CD4-positive, alpha-beta T cell treated with Interleukin-15 for 1 hour (primary cell): ENCODE measurements at regions not wholly inside any gene's neighbourhood (a gene's known extent, or its start where the extent isn't known, plus 50 kb on each side); places are given as distances from the start of the nearest gene placed in this dataset.

Source experiments
- DNase-seq: peaks from one replicate; pipeline ENCODE4 v3.0.0-alpha.2; 2020

DNA sequence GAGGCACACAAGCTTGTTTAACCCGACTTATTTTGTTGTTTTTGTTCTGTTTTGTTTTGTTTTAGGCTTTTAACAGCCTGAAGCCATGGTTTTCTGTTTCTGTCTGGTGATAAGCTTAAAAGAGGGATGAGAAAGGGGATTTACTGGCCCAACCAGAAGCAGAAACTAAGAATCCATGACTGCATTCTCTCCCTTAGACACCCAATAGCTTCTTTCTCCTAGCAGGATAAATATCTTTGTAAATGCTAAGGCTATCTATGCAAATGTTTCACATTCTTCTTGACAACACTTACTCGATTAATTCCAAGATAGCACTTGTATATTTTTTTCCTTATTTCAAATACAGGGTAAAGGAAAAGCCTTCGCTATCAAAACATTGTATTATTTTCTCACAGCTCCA lies 53.7 kb upstream of the SMAD1 start:
- DNase-seq: no peak

DNA sequence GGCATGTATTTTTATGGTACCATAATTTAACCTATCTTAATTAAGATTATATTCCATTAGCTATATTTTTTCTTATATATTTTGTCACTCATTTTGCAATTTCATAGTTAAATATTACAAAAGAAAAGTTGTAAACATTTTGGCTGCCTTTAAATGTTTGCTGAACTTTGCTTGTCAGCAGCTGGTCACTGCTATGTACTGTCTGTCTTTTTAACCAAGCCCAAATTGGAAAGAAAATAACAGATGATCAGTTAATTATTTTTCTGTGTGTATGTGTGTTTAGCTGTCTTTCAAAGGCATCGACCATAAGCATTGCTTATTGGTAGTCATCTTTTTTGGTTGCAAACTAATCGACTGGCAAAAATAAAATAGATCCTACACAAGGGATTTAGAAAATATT lies 54.4 kb upstream of the SMAD1 start:
- DNase-seq: no peak

DNA sequence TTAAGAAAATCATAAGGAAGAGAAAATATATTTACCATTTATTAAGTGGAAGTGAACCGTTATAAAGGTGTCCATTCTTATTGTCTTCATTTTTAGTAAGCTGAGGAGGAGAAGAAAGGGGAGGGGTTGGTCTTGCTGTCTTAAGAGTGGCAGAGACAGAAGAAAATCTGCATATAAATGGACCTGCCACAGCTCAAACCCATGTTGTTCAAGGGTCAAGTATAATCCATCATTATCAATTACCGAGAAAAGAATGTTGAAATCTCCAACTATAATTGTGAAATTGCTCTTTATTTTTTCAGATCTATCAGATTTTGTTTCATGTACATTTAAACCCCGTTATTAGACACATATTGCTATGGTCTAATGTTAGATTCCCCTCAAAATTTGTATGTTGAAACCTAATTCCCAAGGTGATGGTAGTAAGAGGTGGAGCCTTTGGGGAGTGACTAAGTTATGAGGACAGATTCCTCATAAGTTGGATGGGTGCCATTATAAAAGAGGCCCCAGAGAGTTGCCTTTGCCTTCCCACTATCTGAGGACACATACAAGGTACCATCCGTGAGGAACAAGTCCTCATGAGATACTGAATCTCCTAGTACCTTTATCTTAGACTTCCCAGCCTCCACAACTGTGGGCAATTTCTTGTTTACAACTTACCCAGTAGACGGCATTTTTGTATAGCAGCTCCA lies 58.5 kb upstream of the SMAD1 start:
- DNase-seq: no peak

DNA sequence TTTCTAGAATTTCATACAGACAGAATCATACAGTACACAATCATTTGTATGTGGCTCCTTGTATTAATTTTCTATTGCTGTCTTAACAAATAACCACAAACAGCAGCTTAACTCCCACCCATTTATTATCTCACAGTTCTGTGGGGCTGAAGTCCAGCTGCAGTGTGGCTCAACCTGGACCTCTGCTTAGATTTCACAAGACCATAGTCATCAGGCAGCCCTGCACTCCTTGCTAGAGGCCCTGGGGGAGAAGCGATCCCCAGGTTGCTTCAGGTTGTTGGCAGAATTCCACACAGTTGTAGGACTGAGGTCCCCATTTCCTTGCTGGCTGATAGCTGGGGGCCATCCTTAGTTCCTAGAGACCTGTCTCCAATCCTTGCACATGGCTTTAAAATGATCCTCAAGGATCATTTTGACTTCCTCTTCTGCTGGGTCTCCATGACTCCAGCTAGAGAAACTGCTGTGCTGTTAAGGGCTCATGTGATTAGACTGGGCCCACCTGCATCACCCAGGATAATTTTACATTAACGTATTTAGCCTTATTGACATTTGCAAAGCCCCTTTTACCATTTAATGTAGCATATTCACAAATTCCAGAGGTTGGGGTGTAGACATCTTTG lies 60.9 kb upstream of the SMAD1 start:
- no peak for DNase-seq

DNA sequence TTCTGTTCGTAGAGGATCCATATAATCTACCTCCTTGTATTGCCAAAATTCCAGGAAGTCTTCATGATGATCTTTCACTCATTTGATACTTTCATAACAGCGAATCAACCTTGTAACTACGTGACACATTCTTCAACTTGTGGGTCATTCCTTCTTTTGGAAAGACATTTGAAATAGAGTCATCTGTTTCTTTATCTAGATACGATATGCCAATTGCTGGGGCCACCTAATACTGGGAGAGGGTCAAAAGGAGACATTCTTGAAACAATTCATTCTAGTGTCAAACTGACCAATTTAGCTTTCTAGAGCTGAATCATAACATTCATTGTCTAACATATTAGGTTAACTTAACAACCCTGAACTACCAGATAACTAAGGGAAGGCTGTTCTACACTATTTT lies 62.9 kb upstream of the SMAD1 start:
- DNase-seq: no peak

DNA sequence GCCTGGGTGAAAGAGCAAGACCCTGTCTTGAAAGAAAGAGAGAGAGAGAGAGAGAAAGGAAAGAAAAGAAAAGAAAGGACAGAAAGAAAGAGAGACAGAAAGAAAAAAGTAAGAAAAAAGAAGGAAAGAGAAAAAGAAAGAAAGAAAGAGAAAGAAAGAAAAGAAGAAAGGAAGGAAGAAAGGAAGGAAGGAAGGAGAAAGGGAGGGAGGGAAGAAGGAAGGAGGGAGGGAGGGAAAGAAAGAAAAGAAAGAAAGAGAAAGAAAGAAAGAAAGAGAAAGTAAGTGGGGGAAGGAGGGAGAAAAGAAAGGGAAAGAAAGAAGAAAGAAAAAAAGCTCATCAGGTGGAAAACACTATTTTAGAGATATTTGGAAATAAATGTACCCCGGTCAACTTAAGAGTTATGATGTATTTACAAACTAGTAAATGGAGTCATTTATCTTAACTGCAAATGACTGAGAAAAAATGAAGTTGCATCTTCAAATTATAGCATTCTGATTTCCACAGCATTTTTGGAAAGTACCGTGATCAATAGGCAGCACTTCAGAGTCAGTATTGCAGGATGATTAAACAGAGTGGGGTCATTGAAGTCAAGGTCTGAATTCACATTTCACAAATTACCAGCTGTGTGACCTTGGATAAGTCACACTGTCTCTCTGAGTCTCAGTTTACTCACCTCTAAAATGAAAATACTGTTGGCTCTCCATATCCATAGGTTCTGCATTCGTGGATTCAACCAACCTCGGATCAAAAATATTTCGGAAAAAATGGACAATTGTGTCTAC lies 64.1 kb upstream of the SMAD1 start:
- DNase-seq: no peak

DNA sequence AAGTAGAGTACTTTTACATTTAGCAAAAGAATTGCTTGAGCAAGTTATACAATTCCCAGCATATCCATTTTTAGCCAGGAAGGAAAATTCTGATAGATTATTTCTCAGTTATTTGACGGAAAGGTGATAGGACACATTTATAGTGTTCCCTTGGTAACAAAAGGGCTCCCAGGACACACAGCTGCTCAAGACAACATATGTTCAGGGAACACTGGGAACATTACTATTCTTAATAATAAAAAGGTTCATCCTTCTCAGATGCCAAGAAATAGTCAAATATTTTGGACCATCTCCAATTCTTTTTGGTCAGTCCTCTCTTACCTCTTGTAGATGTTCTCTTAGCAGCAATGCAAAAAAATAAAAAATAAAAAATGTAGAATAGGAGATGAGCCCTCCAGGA lies 66.8 kb upstream of the SMAD1 start:
- DNase-seq: no peak

DNA sequence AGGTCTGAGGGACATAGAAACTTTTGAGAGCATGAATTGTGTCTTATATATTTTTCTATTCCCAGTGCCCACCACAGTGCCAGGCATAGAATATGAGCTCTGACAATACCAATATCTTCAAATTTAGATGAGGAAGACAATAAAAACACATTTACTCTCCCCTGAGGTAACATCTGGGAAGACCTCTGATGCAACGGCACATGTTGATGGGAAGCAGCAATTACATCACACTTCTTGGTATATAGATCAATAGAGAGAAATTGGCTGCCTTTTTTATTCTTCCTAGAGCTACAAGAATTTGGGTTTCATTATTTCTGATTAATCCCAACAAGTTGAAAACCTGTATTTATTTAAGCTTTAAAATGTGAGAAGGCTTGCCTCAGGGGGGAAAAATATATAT lies 67.4 kb upstream of the SMAD1 start:
- DNase-seq: no peak

DNA sequence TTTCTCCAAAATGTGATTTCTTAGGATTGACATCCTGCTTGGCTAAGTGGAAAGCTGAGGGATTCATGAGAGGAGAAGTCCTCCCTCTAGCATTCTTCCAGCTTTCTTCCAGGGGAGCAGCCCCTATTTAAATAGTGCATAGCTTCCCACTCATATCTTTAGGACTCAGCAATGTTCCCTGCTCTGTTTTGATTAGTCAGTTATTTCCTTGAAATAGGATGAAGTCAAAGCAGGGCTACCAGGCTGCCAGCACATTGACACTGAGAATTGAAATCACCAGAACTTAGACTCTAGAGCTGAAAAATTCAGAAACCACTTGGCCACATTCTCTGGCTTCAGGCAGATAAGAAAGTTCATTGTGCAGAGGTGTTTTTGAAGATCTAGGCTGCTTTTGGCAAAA lies 74.7 kb upstream of the SMAD1 start:
- DNase-seq: no peak

DNA sequence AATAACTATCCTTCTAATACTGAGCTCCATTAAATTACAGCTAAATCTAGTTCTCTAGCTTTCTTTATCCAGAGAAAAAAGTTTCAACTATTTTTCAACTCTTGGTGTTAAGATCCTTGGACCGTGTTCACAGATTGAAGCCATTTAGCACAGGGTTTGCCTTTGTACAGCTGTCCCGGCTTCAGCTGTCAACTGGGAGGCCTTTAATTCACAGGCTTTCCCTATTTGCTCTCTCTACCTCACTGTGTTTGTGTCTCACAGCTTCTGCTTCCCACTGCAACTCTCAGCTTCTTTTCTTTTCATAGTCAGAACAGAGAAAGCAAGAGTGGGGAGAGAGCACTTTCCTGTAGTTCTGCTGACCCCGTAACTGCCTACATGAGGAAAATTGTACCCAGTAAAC lies 76.9 kb upstream of the SMAD1 start:
- DNase-seq: no peak

DNA sequence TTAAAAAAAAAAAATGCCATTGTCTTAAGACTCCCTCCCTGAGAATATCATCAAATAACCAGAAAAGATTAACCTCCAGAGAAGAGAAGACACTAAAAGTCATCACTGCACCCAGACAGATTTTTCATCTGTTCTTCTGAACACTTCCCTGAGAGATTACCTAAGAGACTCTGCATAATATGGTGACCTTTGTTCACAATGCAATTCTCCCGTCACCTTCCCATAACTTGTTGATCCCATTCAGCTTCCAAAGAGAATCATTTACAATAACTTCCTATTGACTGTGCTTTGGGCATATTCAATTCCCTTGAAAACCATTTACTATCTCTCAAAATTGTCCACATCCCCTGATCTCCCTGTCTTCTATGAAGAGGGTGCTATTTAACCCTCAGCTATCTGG lies 85.1 kb upstream of the SMAD1 start:
- DNase-seq: no peak

DNA sequence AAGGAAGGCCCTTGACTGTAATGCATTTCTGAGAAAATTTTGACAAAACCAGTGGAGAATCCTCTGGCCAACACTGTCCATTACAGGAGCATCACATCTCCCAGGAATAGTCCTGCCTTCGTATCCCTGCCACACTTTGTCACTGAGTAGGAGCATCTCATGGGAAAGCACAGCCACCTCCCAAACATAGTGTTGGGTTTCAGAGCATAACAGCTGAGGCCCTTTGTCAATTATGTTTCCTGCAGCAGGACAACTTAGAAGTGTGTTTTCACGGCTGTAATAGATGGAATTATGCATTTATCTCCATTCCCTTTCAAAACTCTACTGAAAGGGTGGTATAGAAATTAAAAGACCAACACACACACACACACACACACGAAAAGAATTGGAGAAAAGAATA lies 91.1 kb upstream of the SMAD1 start:
- DNase-seq: no peak

DNA sequence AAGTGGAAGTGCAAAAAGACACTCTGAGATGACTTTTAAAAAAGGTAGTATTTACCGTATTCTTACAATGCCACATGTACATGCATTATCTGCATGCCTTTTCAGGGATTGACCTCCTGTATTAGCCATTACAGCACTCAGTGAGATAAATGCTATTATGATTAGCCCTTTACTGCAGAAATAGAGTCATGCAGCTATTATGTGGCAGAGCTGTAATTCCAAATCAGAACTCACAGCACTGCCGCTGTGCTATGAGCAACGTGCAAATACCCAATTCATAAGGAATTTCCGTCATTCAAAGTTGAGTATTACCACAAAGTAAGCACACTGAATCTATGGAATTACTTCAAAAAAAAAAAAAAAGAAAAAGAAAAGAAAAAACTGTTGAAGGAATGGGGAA lies 92.1 kb upstream of the SMAD1 start:
- DNase-seq: no peak

DNA sequence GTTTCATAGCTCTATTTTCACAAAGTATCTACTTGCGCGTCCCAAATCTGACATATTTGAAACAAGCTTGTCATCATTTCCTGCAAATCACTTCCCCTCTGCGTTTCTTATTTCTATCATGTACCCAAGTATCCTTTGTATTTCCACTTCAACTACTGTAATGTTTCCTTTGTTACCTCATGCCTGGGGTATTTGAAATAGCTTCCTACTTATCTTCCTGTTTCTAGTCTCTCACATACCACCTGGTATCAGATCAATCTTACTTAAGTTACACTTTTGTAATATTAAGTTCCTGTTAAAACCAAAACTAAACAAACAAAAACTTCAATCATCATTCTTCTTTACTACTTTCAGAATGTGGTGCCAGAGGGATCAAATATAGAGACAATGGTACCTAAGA lies 93.6 kb upstream of the SMAD1 start:
- no peak for DNase-seq

DNA sequence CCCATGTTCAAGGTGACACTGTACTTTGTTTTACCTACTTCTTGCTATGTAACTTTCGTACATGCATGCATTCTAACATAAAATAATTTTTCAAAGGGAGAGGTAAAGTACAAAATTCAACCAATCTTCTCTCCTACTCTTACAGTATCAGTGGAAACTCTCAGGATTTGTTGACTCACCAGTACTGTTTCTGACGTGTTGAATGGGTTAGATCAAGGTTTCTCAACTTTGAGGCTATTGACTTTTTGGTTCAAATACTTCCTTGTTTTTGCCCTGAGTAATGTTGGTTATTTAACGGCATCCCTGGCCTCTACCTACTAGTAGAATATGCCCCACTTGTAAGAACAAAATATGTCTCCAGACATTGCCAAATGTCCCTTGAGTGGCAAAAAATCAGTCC lies 94.6 kb upstream of the SMAD1 start:
- no peak for DNase-seq

DNA sequence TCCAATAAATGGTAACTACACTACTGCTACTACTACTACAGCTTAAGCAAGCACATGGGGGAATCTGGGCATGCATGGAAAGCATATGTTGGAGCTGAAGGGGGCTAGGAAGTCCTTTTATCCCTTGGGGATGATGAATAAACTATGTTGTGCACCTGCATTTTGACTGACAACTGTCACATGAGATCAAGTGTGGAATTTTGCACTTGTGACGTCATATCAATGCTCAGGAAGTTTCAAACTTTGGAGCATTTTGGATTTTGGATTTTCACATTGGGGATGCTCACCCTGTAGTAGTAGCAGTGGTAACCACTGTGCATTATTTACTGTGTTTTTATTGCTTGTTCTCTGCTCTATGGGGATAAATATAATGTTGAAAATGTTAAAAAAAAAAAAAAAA lies 100.5 kb upstream of the SMAD1 start:
- DNase-seq: no peak

DNA sequence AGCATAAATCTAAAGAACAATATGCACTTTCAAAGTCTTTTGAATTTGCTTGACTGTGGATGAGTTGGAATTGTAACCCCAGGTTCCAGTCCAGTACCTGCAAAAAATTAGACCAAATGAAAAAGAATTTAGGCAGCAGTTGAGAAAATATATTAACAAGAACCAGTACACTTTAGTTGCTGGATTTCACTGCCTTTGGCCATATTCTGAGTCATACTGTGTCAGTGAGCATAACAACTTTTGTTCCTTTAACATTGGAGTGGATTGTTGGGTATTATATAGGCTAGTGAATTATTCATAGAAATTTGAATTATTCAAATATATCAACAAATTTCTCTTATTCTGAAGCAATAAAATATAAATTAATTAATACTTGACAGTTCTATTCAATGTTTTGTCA lies 101.5 kb upstream of the SMAD1 start:
- no peak for DNase-seq

DNA sequence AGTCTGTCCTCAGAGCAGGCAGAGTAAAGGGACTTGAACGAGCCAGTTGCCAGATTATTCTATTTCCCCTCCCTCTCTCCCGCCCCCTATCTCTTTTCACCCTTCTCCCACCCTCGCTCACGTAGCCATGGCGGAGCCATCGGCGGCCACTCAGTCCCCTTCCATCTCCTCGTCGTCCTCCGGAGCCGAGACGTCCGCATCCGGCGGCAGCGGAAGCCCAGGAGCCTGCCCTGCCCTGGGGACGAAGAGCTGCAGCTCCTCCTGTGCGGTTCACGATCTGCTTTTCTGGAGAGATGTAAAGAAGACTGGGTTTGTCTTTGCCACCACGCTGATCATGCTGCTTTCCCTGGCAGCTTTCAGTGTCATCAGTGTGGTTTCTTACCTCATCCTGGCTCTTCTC lies 106.2 kb upstream of the SMAD1 start:
- DNase-seq: no peak

DNA sequence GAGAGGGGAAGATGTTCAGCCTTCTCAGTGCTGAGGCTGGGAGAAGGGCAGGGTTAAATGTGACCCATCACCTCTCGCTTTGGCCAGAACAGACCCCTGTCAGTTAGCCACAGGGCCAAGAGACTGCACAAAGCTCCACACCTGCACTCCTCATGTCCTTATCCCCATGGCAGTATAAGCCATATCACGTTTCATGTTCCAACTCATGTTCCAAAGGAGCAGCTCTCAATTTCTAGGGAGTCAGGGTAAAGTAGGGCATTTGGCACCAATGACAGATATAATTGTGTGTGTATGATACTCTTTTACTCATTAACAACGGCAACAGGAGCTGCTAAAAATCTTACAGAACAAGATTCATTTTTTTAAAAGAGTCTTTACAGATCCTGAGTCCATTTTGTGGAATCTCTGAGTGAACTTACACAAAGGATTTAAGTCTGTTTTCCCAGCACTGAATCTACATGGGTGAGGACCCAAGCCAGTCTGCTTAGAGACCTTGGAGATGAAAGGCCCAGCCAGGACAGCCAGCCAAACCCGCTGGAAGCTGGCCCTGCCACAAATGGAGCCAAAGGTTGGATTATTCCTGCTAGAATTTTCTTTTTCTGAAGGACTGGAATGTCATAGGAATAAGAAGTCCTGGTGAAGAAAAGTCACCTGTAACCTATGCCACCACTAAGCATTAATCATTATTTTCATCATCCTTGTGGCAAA lies 129.1 kb upstream of the SMAD1 start:
- DNase-seq: no peak

DNA sequence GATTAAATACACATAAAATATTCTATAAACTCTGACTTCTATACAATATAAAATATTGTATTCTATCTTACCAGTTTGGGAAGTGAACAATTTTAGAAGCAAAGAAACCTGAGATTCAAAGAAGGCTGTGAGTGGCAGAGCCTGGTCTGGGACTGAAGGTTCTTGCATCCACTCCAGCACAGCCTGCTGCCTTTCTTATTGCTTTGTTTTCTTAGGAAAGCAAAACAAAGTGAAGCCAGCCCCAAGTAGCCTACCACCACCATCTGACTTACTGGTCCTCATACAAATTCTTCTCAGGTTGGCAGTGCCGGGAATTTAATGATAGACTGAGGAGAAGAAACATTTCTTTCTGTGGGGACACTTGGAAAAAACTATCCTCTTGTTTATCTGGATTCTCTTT lies 129.7 kb upstream of the SMAD1 start:
- DNase-seq: no peak

DNA sequence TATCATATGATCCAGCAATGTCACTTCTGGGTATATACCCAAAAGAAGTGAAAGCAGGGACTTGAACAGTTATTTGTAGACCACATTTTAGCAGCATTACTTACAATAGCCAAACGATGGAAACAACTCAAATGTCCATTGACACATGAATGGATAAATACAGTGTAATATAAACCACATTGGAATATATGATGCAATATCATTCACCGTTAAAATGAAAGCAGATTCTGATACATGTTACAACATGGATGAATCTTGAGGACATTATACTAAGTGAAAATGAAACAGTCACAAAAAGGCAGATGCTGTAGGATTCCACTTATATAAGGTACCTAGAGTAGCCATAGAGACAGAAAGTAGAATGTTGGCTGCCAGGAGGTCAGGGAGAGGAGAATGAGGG lies 130.5 kb upstream of the SMAD1 start:
- no peak for DNase-seq

DNA sequence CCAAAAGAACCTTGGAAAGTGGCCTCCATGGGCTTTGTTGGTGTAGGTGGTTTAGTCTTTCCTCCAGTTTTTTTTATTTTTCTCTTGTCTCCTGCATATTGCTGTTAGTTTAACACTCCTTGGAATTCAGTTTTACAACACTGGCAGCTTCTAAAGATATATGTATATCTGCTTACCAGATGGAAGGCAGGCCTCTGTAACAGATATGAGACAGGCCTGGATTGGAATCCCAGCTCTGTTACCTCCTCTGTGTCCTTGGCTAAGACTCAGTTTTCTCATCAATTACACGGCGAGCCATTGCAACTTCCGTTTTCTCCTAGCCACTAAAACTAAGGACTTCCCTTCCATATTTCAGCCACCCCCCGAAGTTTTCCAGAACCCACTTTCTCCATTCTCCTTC lies 133.4 kb upstream of the SMAD1 start:
- no peak for DNase-seq

DNA sequence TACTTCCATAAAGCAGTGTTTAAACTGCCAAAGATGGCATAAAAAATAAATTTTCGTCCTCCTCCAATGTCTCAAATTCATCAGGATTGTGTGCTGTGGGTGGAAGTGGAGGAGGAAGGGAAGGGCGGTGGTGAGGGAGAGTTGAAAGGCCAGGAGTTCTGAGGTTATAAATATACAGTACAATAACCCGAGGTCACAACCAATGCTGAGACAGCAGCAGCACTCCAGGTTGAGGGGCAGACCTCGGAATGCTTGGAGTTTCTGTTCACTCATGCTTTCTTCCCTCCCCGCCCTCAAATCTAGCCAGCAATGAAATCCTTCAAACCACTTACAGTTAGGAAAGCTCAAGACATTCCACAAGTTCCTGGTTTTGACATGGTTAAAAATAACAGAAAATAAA lies 134.0 kb upstream of the SMAD1 start:
- no peak for DNase-seq

DNA sequence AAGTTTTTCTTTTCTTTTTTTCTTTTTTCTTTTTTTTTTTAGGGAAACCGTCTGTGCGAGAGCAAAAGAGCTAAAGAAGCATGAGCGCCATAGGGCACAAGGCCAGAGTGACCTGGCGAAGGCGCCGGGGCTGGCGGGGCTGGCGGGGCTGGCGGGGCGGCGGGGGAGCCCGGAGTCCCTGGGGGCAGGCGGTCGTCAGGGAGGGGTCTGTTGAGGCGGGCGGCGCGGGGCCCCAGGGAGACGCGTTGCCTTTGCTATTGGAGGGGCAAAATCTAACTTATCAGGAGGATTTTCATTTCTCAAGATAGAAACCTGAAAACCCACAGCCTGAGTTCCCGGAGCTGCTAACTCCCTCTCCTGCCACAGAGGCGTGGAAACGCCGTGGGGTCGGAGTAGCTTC lies 135.6 kb upstream of the SMAD1 start:
- DNase-seq: no peak
